PFSK-1 (cell line): ENCODE measurements at regions not wholly inside any gene's neighbourhood (a gene's known extent, or its start where the extent isn't known, plus 50 kb on each side); places are given as distances from the start of the nearest gene placed in this dataset.

Source experiments
- FOXP2 ChIP-seq: optimal IDR thresholded peaks from 2 replicates; pipeline ENCODE3; 2011; ENCODE audit warnings: borderline replicate concordance, control low read depth, inconsistent platforms; ENCODE audit not compliant: insufficient read depth; ENCODE audit errors: extremely low read length, extremely low read depth
- POLR2AphosphoS5 ChIP-seq: IDR thresholded peaks from 2 replicates; pipeline ENCODE4 v1.6.1; 2012; ENCODE audit warnings: low read depth, mild to moderate bottlenecking, control low read depth, low read length, moderate library complexity
- REST ChIP-seq, 2 experiments: IDR thresholded peaks; 2 replicates each; pipeline versions ENCODE4 v1.6.1 to v1.8.0; 2011 to 2012; ENCODE audit warnings: low read depth in 2 of 2, low read length in 2 of 2, control low read depth in 1 of 2, inconsistent platforms in 1 of 2, mild to moderate bottlenecking in 1 of 2, moderate library complexity in 1 of 2; ENCODE audit not compliant: insufficient read depth in 1 of 2
- SIN3A ChIP-seq: IDR thresholded peaks from 2 replicates; pipeline ENCODE4 v1.6.1; 2012; ENCODE audit warnings: mild to moderate bottlenecking, low read length, moderate library complexity, borderline replicate concordance; ENCODE audit not compliant: insufficient read depth
- TAF1 ChIP-seq: IDR thresholded peaks from 2 replicates; pipeline ENCODE4 v1.6.1; 2012; ENCODE audit warnings: low read length, control low read depth, borderline replicate concordance; ENCODE audit not compliant: insufficient read depth

DNA sequence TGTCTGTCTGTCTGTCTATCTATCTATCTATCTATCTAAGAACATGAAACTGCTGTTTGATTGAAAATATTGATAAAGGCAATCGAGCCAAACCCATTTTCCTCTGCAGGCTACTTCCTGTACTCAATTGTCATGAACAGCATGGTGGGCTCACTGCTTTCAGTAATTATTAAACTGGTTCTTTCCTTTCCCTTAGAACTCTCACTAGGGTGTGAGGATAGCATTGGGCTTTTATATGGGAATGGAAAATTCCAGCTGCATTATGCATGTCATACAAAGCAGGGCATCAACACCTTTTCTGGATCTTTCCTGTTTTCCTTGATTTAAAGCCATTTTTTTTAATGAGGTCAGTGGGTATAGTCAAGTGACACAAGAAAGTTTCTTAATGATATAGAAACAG is 161.0 kb upstream of the SYNCRIP start:
- TF ChIP-seq POLR2AphosphoS5 (no peak), REST (IDR thresholded peaks at IDR 0.05; ENCODE audit: insufficient read depth in 1 of 2, low read depth in 2 of 2, low read length in 2 of 2) (no peak), SIN3A (no peak), TAF1 (no peak), FOXP2 (no peak)

DNA sequence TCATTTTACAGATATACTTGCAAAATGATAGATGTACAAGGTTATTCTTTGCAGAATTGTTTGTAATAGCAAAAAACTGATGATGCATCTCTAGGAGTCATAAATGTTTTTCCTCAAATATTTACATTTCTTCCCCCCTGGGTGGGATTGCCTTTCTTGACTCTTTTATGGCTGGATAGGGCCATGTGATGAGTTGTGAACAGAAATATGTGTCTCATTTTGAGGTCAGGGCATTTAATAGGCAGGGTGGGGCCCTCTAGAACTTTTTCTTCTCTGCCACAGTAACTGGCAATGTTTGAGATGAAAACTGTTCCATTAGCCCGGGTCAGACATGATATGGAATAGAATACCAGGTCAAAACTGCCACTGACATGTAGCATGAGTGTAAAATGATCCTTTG is 159.5 kb upstream of the SYNCRIP start:
- no peak for TF ChIP-seq SIN3A
- TF ChIP-seq REST (IDR thresholded peaks at IDR 0.05; ENCODE audit: insufficient read depth in 1 of 2, low read depth in 2 of 2, low read length in 2 of 2): no peak
- TF ChIP-seq POLR2AphosphoS5: no peak
- no peak for TF ChIP-seq FOXP2

DNA sequence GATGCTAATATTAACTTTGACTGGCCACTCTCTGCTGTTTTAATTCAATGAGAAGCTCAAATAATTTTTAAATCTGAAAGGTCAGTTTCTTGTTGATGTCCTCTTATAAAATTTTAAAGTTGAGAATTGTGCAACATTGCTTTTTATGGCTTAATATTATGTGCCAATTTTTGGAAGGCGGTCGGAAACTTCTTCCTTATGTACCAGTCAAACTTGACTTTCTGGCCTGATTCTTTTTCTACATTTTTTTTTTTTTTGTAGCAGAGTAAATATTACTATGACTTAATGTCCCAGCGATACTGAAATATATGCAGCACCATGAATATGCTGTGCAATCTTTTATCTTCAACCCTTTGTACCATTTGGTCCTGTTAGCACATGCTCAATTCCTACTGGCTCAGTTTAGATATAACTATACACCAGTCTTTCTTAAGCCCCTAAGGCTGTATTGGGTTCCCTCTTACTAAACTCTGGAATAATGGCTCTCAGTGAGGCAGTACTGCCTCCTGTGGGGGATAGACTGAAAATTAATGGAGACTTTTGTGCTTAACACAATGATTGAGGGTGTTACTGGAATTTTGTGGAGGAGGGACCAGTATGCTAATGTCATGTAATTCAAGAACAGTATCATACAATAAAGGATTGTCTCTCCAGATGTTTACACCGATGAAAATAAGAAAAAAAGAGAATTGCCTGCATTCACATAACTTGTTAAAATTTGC is 156.4 kb upstream of the SYNCRIP start:
- no peak for TF ChIP-seq TAF1
- TF ChIP-seq SIN3A: no peak

- TF ChIP-seq SIN3A: peak; percentile 67; the same call in 1 of the 2 replicates
- TF ChIP-seq POLR2AphosphoS5: no peak
These were observed 155.3 kb upstream of the SYNCRIP start for GRCh38 chr6:85797993-85798392.

- TF ChIP-seq REST (IDR thresholded peaks at IDR 0.05; ENCODE audit: insufficient read depth in 1 of 2, low read depth in 2 of 2, low read length in 2 of 2): no peak
- no peak for TF ChIP-seq TAF1
- TF ChIP-seq FOXP2: no peak
- TF ChIP-seq SIN3A: no peak
- TF ChIP-seq POLR2AphosphoS5: no peak
These were observed 153.3 kb upstream of the SYNCRIP start for GRCh38 chr6:85795945-85796344.

GRCh38 chr6:85792254-85792653 is 149.6 kb upstream of the SYNCRIP start:
- TF ChIP-seq REST (IDR thresholded peaks at IDR 0.05; ENCODE audit: insufficient read depth in 1 of 2, low read depth in 2 of 2, low read length in 2 of 2) (no peak), TAF1 (no peak; the same call in 1 of the 2 replicates), FOXP2 (no peak), POLR2AphosphoS5 (no peak; the same call in 1 of the 2 replicates), SIN3A (no peak)
